CD1c-positive myeloid dendritic cell (primary cell): ENCODE measurements at regions not wholly inside any gene's neighbourhood (a gene's known extent, or its start where the extent isn't known, plus 50 kb on each side); places are given as distances from the start of the nearest gene placed in this dataset.
"Not testable (repeated sequence)": the region's sequence is repeated elsewhere in the genome, so short reads cannot be mapped to it uniquely, and the experiment has no call there.

Experiments used
- DNase-seq: peaks from one replicate; pipeline ENCODE4 v3.0.0-alpha.2; 2016; ENCODE audit errors: extremely low spot score

GRCh38 chr1:38670544-38671122 lies 188.9 kb downstream of the RRAGC start:
- DNase-seq, result no peak

- no peak for DNase-seq
Measured at GRCh38 chr1:38667626-38668025, 191.9 kb downstream of the RRAGC start.

GRCh38 chr1:38662126-38662525 lies 197.4 kb downstream of the RRAGC start:
- no peak for DNase-seq

- DNase-seq, result no peak
Measured at GRCh38 chr1:38658883-38659282, 200.7 kb downstream of the RRAGC start.

GRCh38 chr1:38657873-38658272 lies 201.7 kb downstream of the RRAGC start:
- DNase-seq, result no peak

GRCh38 chr1:38657207-38657840 lies 202.2 kb downstream of the RRAGC start:
- DNase-seq, result no peak

GRCh38 chr1:38656726-38657125 lies 202.8 kb downstream of the RRAGC start:
- no peak for DNase-seq

- DNase-seq, result no peak
Measured at GRCh38 chr1:38652217-38652616, 207.4 kb downstream of the RRAGC start.

GRCh38 chr1:38651669-38652068 lies 207.9 kb downstream of the RRAGC start:
- DNase-seq, result no peak

GRCh38 chr1:38648417-38648816 lies 211.2 kb downstream of the RRAGC start:
- DNase-seq, result no peak

- not testable (repeated sequence) for DNase-seq
Measured at GRCh38 chr1:38647341-38647740, 212.2 kb downstream of the RRAGC start.

- DNase-seq, result no peak
Measured at GRCh38 chr1:38644092-38644491, 215.5 kb downstream of the RRAGC start.

GRCh38 chr1:38641661-38642060 lies 217.9 kb downstream of the RRAGC start:
- no peak for DNase-seq

GRCh38 chr1:38640371-38640770 lies 219.2 kb downstream of the RRAGC start:
- no peak for DNase-seq

- no peak for DNase-seq
Measured at GRCh38 chr1:38628241-38628640, 231.3 kb downstream of the RRAGC start.

GRCh38 chr1:38625939-38626338 lies 233.6 kb downstream of the RRAGC start:
- no peak for DNase-seq

GRCh38 chr1:38624336-38625039 lies 235.1 kb downstream of the RRAGC start:
- DNase-seq, result no peak

- no peak for DNase-seq
Measured at GRCh38 chr1:38623529-38623928, 236.0 kb downstream of the RRAGC start.

GRCh38 chr1:38622197-38622596 lies 237.4 kb downstream of the RRAGC start:
- DNase-seq, result no peak

- DNase-seq, result no peak
Measured at GRCh38 chr1:38616846-38617245, 242.7 kb downstream of the RRAGC start.

- no peak for DNase-seq
Measured at GRCh38 chr1:38615680-38616079, 243.9 kb downstream of the RRAGC start.

- DNase-seq, result no peak
Measured at GRCh38 chr1:38614861-38615260, 244.7 kb downstream of the RRAGC start.

- no peak for DNase-seq
Measured at GRCh38 chr1:38613996-38614395, 245.6 kb downstream of the RRAGC start.
